Brain microvascular endothelial cell (primary cell): ENCODE measurements at regions not wholly inside any gene's neighbourhood (a gene's known extent, or its start where the extent isn't known, plus 50 kb on each side); places are given as distances from the start of the nearest gene placed in this dataset.

Source experiments
- DNase-seq: peaks from one replicate; pipeline ENCODE4 v3.0.0-alpha.2; 2020
- H3K27ac ChIP-seq: fragments of 250-450 bp; sonication (Bioruptor Pico); 2 replicates; pipeline ENCODE4 v1.5.1; 2020; ENCODE audit warnings: mild to moderate bottlenecking, moderate library complexity
- H3K27me3 ChIP-seq: fragments of 250-450 bp; sonication (Bioruptor Pico); replicated peaks from 2 replicates; pipeline ENCODE4 v1.5.1; 2020; ENCODE audit warnings: mild to moderate bottlenecking
- H3K36me3 ChIP-seq: fragments of 250-450 bp; sonication (Bioruptor Pico); replicated peaks from 2 replicates; pipeline ENCODE4 v1.5.1; 2020; ENCODE audit warnings: mild to moderate bottlenecking
- H3K4me3 ChIP-seq: 2 replicates; pipeline ENCODE4 v1.5.1; 2011; ENCODE audit warnings: low read depth, mild to moderate bottlenecking, control low read depth, low read length, moderate library complexity
- in situ Hi-C: cut with HindIII; loops from 2 replicates; pipeline ENCODE4 v1.10.0; 2017; ENCODE audit warnings: low sequenced_read_pairs, low pct_ligation_motif_present
- TF ChIP-seq, protein P1 (sequence below): IDR thresholded peaks from 2 replicates; pipeline ENCODE4 v1.5.1; 2011; ENCODE audit warnings: low read depth, mild to moderate bottlenecking, moderate library complexity, low read length, control low read depth, inconsistent platforms; ENCODE audit errors: missing control alignments

GRCh38 chr12:115511305-115511704 is 766.2 kb downstream of the MED13L start:
- no peak for DNase-seq
- in situ Hi-C loops = no loop called here
- Histone ChIP-seq H3K36me3 (no peaks in the 10 kb centered on the region), H3K27ac (no peak overlapping the region), H3K4me3 (no peak overlapping the region), H3K27me3 (no peaks in the 10 kb centered on the region)
- TF ChIP-seq, protein P1, sequence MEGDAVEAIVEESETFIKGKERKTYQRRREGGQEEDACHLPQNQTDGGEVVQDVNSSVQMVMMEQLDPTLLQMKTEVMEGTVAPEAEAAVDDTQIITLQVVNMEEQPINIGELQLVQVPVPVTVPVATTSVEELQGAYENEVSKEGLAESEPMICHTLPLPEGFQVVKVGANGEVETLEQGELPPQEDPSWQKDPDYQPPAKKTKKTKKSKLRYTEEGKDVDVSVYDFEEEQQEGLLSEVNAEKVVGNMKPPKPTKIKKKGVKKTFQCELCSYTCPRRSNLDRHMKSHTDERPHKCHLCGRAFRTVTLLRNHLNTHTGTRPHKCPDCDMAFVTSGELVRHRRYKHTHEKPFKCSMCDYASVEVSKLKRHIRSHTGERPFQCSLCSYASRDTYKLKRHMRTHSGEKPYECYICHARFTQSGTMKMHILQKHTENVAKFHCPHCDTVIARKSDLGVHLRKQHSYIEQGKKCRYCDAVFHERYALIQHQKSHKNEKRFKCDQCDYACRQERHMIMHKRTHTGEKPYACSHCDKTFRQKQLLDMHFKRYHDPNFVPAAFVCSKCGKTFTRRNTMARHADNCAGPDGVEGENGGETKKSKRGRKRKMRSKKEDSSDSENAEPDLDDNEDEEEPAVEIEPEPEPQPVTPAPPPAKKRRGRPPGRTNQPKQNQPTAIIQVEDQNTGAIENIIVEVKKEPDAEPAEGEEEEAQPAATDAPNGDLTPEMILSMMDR = no peak

GRCh38 chr12:115508990-115509389 is 768.5 kb downstream of the MED13L start:
- no peaks in the 10 kb centered on the region for H3K27me3 ChIP-seq
- H3K4me3 ChIP-seq = no peak overlapping the region
- TF ChIP-seq, protein P1 = no peak
- in situ Hi-C loops = no loop called here
- H3K27ac ChIP-seq = no peak overlapping the region
- no peaks in the 10 kb centered on the region for H3K36me3 ChIP-seq
- DNase-seq = no peak

GRCh38 chr12:115507951-115508722 is 769.4 kb downstream of the MED13L start:
- no peak overlapping the region for H3K4me3 ChIP-seq
- no peak for DNase-seq
- H3K36me3 ChIP-seq = no peaks in the 10 kb centered on the region
- no peak overlapping the region for H3K27ac ChIP-seq
- H3K27me3 ChIP-seq = no peaks in the 10 kb centered on the region
- TF ChIP-seq, protein P1 = no peak
- in situ Hi-C loops = no loop called here

- in situ Hi-C loops = no loop called here
Observed at GRCh38 chr12:115507560-115507889, 770.0 kb downstream of the MED13L start.

DNA sequence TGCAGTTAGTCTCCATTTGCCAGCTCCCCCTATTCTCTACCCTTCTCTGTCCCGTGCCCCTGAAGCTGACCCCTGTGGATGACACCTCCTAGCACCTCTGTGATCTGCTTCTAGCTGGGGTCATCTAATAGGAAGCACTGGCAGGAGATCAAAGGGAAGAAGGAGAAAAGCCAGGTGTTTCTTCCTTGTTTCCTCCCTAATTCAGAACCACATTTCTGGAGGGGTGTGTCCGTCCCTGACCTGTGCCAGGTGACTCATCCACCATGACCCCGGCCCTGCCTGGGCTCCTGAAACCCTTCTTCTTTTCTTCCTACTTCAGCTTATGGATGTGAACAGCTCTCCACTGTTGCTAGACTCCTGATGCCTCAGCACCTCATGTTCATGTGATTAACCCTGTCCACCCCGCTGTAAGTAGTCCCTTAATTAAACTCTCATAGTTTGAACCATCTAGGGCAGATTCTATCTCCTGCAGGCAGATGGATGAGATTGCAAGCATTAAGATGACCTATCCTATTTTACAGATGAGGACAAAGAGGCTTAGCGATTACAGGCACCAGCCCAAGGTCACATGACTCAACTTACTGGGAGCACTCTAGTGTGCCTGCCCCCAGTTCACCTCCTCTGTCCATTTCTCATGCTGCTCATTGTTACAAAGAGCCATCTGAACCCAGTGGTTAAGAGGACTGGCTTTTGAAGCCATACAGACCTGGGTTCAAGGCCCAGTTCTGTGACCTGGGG is 770.5 kb downstream of the MED13L start:
- H3K27ac ChIP-seq = no peak overlapping the region
- in situ Hi-C loops = no loop called here
- no peaks in the 10 kb centered on the region for H3K27me3 ChIP-seq
- TF ChIP-seq, protein P1 = no peak
- no peak for DNase-seq
- no peak overlapping the region for H3K4me3 ChIP-seq
- no peaks in the 10 kb centered on the region for H3K36me3 ChIP-seq

More at GRCh38 chr12:115507560-115507889, 770.0 kb downstream of the MED13L start:
- Histone ChIP-seq H3K27ac (no peak overlapping the region), H3K36me3 (no peaks in the 10 kb centered on the region), H3K4me3 (no peak overlapping the region), H3K27me3 (no peaks in the 10 kb centered on the region)
- TF ChIP-seq, protein P1 = no peak
- DNase-seq = no peak
